ENCODE measurements at regions not wholly inside any gene's neighbourhood (a gene's known extent, or its start where the extent isn't known, plus 50 kb on each side); places are given as distances from the start of the nearest gene placed in this dataset.

- peaks cover 30 to 45% of the 10 kb centered on the region in 2 donors for H3K27me3 Mint-ChIP-seq (ENCODE audit: low read depth in 2 of 2)
- no peak overlapping the region for H3K27ac ChIP-seq (ENCODE audit: low read length)
- H3K27ac Mint-ChIP-seq, result no peak overlapping the region
- no peaks in the 10 kb centered on the region for H3K36me3 ChIP-seq (ENCODE audit: control insufficient read depth, insufficient read depth, low read length)
- no peaks in the 10 kb centered on the region for H3K9me3 Mint-ChIP-seq
- no peaks in the 10 kb centered on the region for H3K4me1 Mint-ChIP-seq
- H3K27me3 ChIP-seq (ENCODE audit: control insufficient read depth, insufficient read depth, low read length), result no peaks in the 10 kb centered on the region
- no peak for ATAC-seq
- intact Hi-C loops (cut with micrococcal nuclease), result no loop called here
- no peak overlapping the region for H3K4me3 ChIP-seq (ENCODE audit: low read length)
- no peaks in the 10 kb centered on the region for H3K4me1 ChIP-seq (ENCODE audit: control insufficient read depth, insufficient read depth, low read length)
- H3K36me3 Mint-ChIP-seq, result no peaks in the 10 kb centered on the region
- H3K4me3 Mint-ChIP-seq, result no peak overlapping the region
- no peak for TF ChIP-seq CTCF (IDR thresholded peaks at IDR 0.05)
- no peaks in the 10 kb centered on the region for H3K9me3 ChIP-seq (ENCODE audit: control insufficient read depth, insufficient read depth, low read length)
- no peak for DNase-seq
- WGBS (ENCODE audit: insufficient coverage), result 75% methylated on average over 5 of the region's 6 CpGs
Measured at GRCh38 chr11:113549611-113550578, 74.7 kb upstream of the DRD2 start.

GRCh38 chr11:113549061-113549460 lies 73.9 kb upstream of the DRD2 start:
- no peak for DNase-seq
- Mint-ChIP-seq H3K27me3 (ENCODE audit: low read depth in 2 of 2) (peaks cover 30 to 46% of the 10 kb centered on the region in 2 donors), H3K9me3 (no peaks in the 10 kb centered on the region), H3K4me3 (no peak overlapping the region), H3K4me1 (no peaks in the 10 kb centered on the region), H3K27ac (no peak overlapping the region), H3K36me3 (no peaks in the 10 kb centered on the region)
- intact Hi-C loops (cut with micrococcal nuclease), result no loop called here
- ATAC-seq, result no peak
- Histone ChIP-seq H3K27ac (ENCODE audit: low read length) (no peak overlapping the region), H3K27me3 (ENCODE audit: control insufficient read depth, insufficient read depth, low read length) (no peaks in the 10 kb centered on the region), H3K36me3 (ENCODE audit: control insufficient read depth, insufficient read depth, low read length) (no peaks in the 10 kb centered on the region), H3K9me3 (ENCODE audit: control insufficient read depth, insufficient read depth, low read length) (no peaks in the 10 kb centered on the region), H3K4me3 (ENCODE audit: low read length) (no peak overlapping the region), H3K4me1 (ENCODE audit: control insufficient read depth, insufficient read depth, low read length) (no peaks in the 10 kb centered on the region)
- TF ChIP-seq CTCF (IDR thresholded peaks at IDR 0.05), result no peak
- WGBS (ENCODE audit: insufficient coverage), result 89% methylated on average over 1 of the region's 3 CpGs

GRCh38 chr11:113547739-113548138 lies 72.5 kb upstream of the DRD2 start:
- Histone ChIP-seq H3K4me3 (ENCODE audit: low read length) (no peak overlapping the region), H3K36me3 (ENCODE audit: control insufficient read depth, insufficient read depth, low read length) (no peaks in the 10 kb centered on the region), H3K27ac (ENCODE audit: low read length) (no peak overlapping the region), H3K9me3 (ENCODE audit: control insufficient read depth, insufficient read depth, low read length) (no peaks in the 10 kb centered on the region), H3K27me3 (ENCODE audit: control insufficient read depth, insufficient read depth, low read length) (no peaks in the 10 kb centered on the region), H3K4me1 (ENCODE audit: control insufficient read depth, insufficient read depth, low read length) (no peaks in the 10 kb centered on the region)
- intact Hi-C loops (cut with micrococcal nuclease), result no loop called here
- DNase-seq (no peak), ATAC-seq (no peak)
- no peak for TF ChIP-seq CTCF (IDR thresholded peaks at IDR 0.05)
- Mint-ChIP-seq H3K27ac (no peak overlapping the region), H3K36me3 (no peaks in the 10 kb centered on the region), H3K4me1 (no peaks in the 10 kb centered on the region), H3K9me3 (no peaks in the 10 kb centered on the region), H3K4me3 (no peak overlapping the region), H3K27me3 (ENCODE audit: low read depth in 2 of 2) (peaks cover 26 to 58% of the 10 kb centered on the region in 2 donors)
- WGBS (ENCODE audit: insufficient coverage), result 48% methylated on average over 4 of the region's 4 CpGs

All from natural killer cell (primary cell).